Right ventricle myocardium inferior (tissue), 1 donor: ENCODE measurements at regions not wholly inside any gene's neighbourhood (a gene's known extent, or its start where the extent isn't known, plus 50 kb on each side); places are given as distances from the start of the nearest gene placed in this dataset.

Experiments used
- ATAC-seq: fragments of 200-7000 bp; cut with Tn5 transposase; one replicate; pipeline ENCODE4 v1.9.1; 2020; ENCODE audit warnings: mild to moderate bottlenecking, moderate library complexity
- DNase-seq: peaks from one replicate; pipeline ENCODE4 v3.0.0; 2021; ENCODE audit errors: missing footprints
- intact Hi-C: fragments of 100-400 bp; cut with DNase I; formaldehyde crosslinking; loops from one replicate; pipeline ENCODE4 v1.11.0; 2022
- donor health status: DM: no; HTN: yes; CAD: no; lungs with severe emphysema.

GRCh38 chr13:72303941-72304746 is 423.3 kb downstream of the MZT1 start:
- DNase-seq (no peak), ATAC-seq (no peak)
- intact Hi-C loops, result no loop called here

- ATAC-seq, result no peak
- no peak for DNase-seq
- intact Hi-C loops, result no loop called here
Observed at GRCh38 chr13:72296246-72296645, 429.2 kb upstream of the DACH1 start.

GRCh38 chr13:72295153-72295552 is 428.1 kb upstream of the DACH1 start:
- ATAC-seq (no peak), DNase-seq (no peak)
- intact Hi-C loops, result no loop called here

GRCh38 chr13:72293206-72293605 is 426.2 kb upstream of the DACH1 start:
- intact Hi-C loops, result no loop called here
- ATAC-seq, result no peak

GRCh38 chr13:72290962-72291681 is 424.1 kb upstream of the DACH1 start:
- ATAC-seq (no peak), DNase-seq (no peak)
- intact Hi-C loops, result no loop called here

More at GRCh38 chr13:72293206-72293605, 426.2 kb upstream of the DACH1 start:
- no peak for DNase-seq

- DNase-seq, result no peak
- no peak for ATAC-seq
- intact Hi-C loops, result no loop called here
Observed at GRCh38 chr13:72286421-72286820, 419.4 kb upstream of the DACH1 start.

- no peak for ATAC-seq
- intact Hi-C loops, result no loop called here
- DNase-seq, result no peak
Observed at GRCh38 chr13:72284791-72285190, 417.8 kb upstream of the DACH1 start.

- intact Hi-C loops, result no loop called here
- DNase-seq (no peak), ATAC-seq (no peak)
Observed at GRCh38 chr13:72261732-72262131, 394.7 kb upstream of the DACH1 start.

- intact Hi-C loops, result no loop called here
- DNase-seq (no peak), ATAC-seq (no peak)
Observed at GRCh38 chr13:72259528-72259927, 392.5 kb upstream of the DACH1 start.

GRCh38 chr13:72258340-72258981 is 391.5 kb upstream of the DACH1 start:
- no peak for ATAC-seq
- intact Hi-C loops, result no loop called here
- DNase-seq, result peak; percentile 57

- DNase-seq (no peak), ATAC-seq (no peak)
- intact Hi-C loops, result no loop called here
Observed at GRCh38 chr13:72255908-72256307, 388.9 kb upstream of the DACH1 start.

- DNase-seq (no peak), ATAC-seq (no peak)
- intact Hi-C loops, result no loop called here
Observed at GRCh38 chr13:72253754-72254153, 386.8 kb upstream of the DACH1 start.

- ATAC-seq (no peak), DNase-seq (no peak)
- intact Hi-C loops, result no loop called here
Observed at GRCh38 chr13:72246396-72246795, 379.4 kb upstream of the DACH1 start.

- ATAC-seq, result no peak
- intact Hi-C loops, result no loop called here
- no peak for DNase-seq
Observed at GRCh38 chr13:72244788-72245187, 377.8 kb upstream of the DACH1 start.

- intact Hi-C loops, result no loop called here
- DNase-seq (no peak), ATAC-seq (no peak)
Observed at GRCh38 chr13:72230131-72230530, 363.1 kb upstream of the DACH1 start.

- DNase-seq (no peak), ATAC-seq (no peak)
- intact Hi-C loops, result no loop called here
Observed at GRCh38 chr13:72229067-72229466, 362.1 kb upstream of the DACH1 start.

GRCh38 chr13:72221276-72221962 is 354.4 kb upstream of the DACH1 start:
- DNase-seq (no peak), ATAC-seq (no peak)
- intact Hi-C loops, result no loop called here

- no peak for DNase-seq
- intact Hi-C loops, result no loop called here
- ATAC-seq, result no peak
Observed at GRCh38 chr13:72218966-72219365, 352.0 kb upstream of the DACH1 start.

- DNase-seq (no peak), ATAC-seq (no peak)
- intact Hi-C loops, result no loop called here
Observed at GRCh38 chr13:72217142-72217541, 350.1 kb upstream of the DACH1 start.
